ENCODE measurements at regions not wholly inside any gene's neighbourhood (a gene's known extent, or its start where the extent isn't known, plus 50 kb on each side); places are given as distances from the start of the nearest gene placed in this dataset.

DNA sequence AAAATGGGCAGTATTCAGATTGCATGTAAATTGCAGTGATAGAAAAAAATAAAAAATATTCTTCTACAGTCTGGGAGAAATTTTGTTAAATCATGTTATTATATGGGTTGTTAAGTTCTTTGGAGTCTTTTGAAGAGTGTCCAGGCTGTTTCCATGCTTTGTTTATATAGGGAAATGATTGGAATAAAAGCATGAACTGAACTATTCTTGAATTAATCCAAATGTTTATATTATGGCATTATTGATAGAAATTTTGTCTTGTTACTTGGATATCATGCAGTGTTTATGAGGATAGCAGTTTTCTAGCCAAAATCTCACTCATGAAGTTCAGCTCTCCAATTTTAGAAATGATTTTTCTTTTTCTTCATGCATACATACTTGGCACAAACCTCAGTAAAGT is 108.2 kb upstream of the NAV3 start:
- no peak overlapping the region for H3K4me3 ChIP-seq (replicated peaks in 1 of 3; ENCODE audit: insufficient read depth in 1 of 3, low read depth in 1 of 3, low read length in 3 of 3)
- intact Hi-C loops (cut with micrococcal nuclease), result no loop called here
- no TSS peak for BruUV-seq (replicated peaks)
- no peak overlapping the region for H3K27ac ChIP-seq (ENCODE audit: insufficient read depth, low read depth, low read length)
- no peaks in the 10 kb centered on the region for H3K36me3 ChIP-seq (ENCODE audit: control insufficient read depth in 2 of 2, extremely low read depth in 1 of 2, insufficient read depth in 2 of 2, low read length in 2 of 2)
- H4K20me1 ChIP-seq (replicated peaks; ENCODE audit: control insufficient read depth, extremely low read depth, insufficient read depth, low read length), result no peaks in the 10 kb centered on the region
- CTCF ChIA-PET, result interaction anchor here (0.7 to 4.2 kb wide), 7 partner anchors 9 to 570 kb away, joined by 3 to 108 read pairs (median 4); no protein-coding TSS in a partner anchor
- no peaks in the 10 kb centered on the region for H3K9me1 ChIP-seq (replicated peaks; ENCODE audit: control insufficient read depth, extremely low read depth, insufficient read depth, low read length)
- H3K9me3 ChIP-seq (replicated peaks; ENCODE audit: control insufficient read depth, insufficient read depth, low read length), result peaks cover 2% of the 10 kb centered on the region
- H3K79me2 ChIP-seq (ENCODE audit: control insufficient read depth, insufficient read depth, low read length), result no peaks in the 10 kb centered on the region
- peak; percentile 34 for DNase-seq (ENCODE audit: low read depth, low spot score)
- FAIRE-seq, result no peak
- H3K27me3 ChIP-seq (ENCODE audit: control insufficient read depth in 2 of 2, insufficient read depth in 2 of 2, low read length in 2 of 2), result no peaks in the 10 kb centered on the region
- POLR2A ChIA-PET, result no interaction called here
- H3K4me1 ChIP-seq (ENCODE audit: control insufficient read depth, extremely low read depth, insufficient read depth, low read length), result no peaks in the 10 kb centered on the region
- H3K9ac ChIP-seq (replicated peaks; ENCODE audit: extremely low read depth, insufficient read depth, low read length), result no peak overlapping the region
- H2AFZ ChIP-seq (ENCODE audit: low read depth, low read length), result no peak overlapping the region
- H3K4me2 ChIP-seq (ENCODE audit: insufficient read depth, low read length), result no peak overlapping the region
- dilution Hi-C loops (cut with MboI; ENCODE audit: extremely low pct_ligation_motif_present, low sequenced_read_pairs), result no loop called here
- TF ChIP-seq EZH2 (IDR thresholded peaks at IDR 0.05; ENCODE audit: borderline replicate concordance, low read depth, low read length, severe bottlenecking) (no peak), FOS (IDR thresholded peaks at IDR 0.05; ENCODE audit: borderline replicate concordance, insufficient read depth, low read length) (no peak), JUN (IDR thresholded peaks at IDR 0.05; ENCODE audit: borderline replicate concordance, insufficient read depth, insufficient read length, low read depth) (no peak), POLR2AphosphoS5 (IDR thresholded peaks at IDR 0.05; ENCODE audit: insufficient read depth, low read depth, low read length) (no peak), MYC (IDR thresholded peaks at IDR 0.05; ENCODE audit: low read depth, low read length) (no peak)
- TF ChIP-seq, protein P1, sequence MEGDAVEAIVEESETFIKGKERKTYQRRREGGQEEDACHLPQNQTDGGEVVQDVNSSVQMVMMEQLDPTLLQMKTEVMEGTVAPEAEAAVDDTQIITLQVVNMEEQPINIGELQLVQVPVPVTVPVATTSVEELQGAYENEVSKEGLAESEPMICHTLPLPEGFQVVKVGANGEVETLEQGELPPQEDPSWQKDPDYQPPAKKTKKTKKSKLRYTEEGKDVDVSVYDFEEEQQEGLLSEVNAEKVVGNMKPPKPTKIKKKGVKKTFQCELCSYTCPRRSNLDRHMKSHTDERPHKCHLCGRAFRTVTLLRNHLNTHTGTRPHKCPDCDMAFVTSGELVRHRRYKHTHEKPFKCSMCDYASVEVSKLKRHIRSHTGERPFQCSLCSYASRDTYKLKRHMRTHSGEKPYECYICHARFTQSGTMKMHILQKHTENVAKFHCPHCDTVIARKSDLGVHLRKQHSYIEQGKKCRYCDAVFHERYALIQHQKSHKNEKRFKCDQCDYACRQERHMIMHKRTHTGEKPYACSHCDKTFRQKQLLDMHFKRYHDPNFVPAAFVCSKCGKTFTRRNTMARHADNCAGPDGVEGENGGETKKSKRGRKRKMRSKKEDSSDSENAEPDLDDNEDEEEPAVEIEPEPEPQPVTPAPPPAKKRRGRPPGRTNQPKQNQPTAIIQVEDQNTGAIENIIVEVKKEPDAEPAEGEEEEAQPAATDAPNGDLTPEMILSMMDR (IDR thresholded peaks at IDR 0.05; ENCODE audit: extremely low read depth in 1 of 2, insufficient read depth in 1 of 2, low read depth in 1 of 2, low read length in 2 of 2), result no peak

DNA sequence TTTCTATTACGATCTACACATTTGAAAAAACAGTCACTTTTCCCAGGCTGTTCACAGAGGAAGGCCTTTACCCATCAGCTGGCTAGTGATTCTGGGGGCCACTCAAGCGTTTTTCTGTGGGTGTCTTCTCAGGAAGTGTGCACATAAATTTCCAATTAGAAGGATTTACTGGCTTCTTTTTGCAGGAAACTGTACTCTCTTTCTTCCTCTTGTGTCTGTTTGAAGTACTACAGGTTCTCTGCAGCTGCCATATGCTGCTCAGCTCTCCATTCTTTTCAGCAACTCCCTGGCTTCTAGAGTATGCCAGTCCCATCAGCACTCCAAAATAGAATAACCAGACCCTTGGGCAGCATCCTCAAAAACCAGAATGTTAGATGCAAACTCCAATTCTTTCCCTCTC is 110.4 kb upstream of the NAV3 start:
- dilution Hi-C loops (cut with MboI; ENCODE audit: extremely low pct_ligation_motif_present, low sequenced_read_pairs) (no loop called here), intact Hi-C loops (cut with micrococcal nuclease) (no loop called here)
- Histone ChIP-seq H3K4me2 (ENCODE audit: insufficient read depth, low read length) (no peak overlapping the region), H3K36me3 (ENCODE audit: control insufficient read depth in 2 of 2, extremely low read depth in 1 of 2, insufficient read depth in 2 of 2, low read length in 2 of 2) (no peaks in the 10 kb centered on the region), H3K27me3 (ENCODE audit: control insufficient read depth in 2 of 2, insufficient read depth in 2 of 2, low read length in 2 of 2) (no peaks in the 10 kb centered on the region), H3K79me2 (ENCODE audit: control insufficient read depth, insufficient read depth, low read length) (no peaks in the 10 kb centered on the region), H3K4me3 (replicated peaks in 1 of 3; ENCODE audit: insufficient read depth in 1 of 3, low read depth in 1 of 3, low read length in 3 of 3) (no peak overlapping the region), H3K9me1 (replicated peaks; ENCODE audit: control insufficient read depth, extremely low read depth, insufficient read depth, low read length) (no peaks in the 10 kb centered on the region), H3K4me1 (ENCODE audit: control insufficient read depth, extremely low read depth, insufficient read depth, low read length) (no peaks in the 10 kb centered on the region), H3K27ac (ENCODE audit: insufficient read depth, low read depth, low read length) (no peak overlapping the region), H3K9ac (replicated peaks; ENCODE audit: extremely low read depth, insufficient read depth, low read length) (no peak overlapping the region), H2AFZ (ENCODE audit: low read depth, low read length) (no peak overlapping the region), H4K20me1 (replicated peaks; ENCODE audit: control insufficient read depth, extremely low read depth, insufficient read depth, low read length) (no peaks in the 10 kb centered on the region), H3K9me3 (replicated peaks; ENCODE audit: control insufficient read depth, insufficient read depth, low read length) (peaks cover 2% of the 10 kb centered on the region)
- ChIA-PET POLR2A (no interaction called here), CTCF (interaction anchor here (1.0 to 4.2 kb wide), 6 partner anchors 105 to 670 kb away, joined by 3 to 108 read pairs (median 3); no protein-coding TSS in a partner anchor)
- no TSS peak for BruUV-seq (replicated peaks)
- FAIRE-seq (no peak), DNase-seq (ENCODE audit: low read depth, low spot score) (no peak)
- TF ChIP-seq JUN (IDR thresholded peaks at IDR 0.05; ENCODE audit: borderline replicate concordance, insufficient read depth, insufficient read length, low read depth) (no peak), POLR2A (IDR thresholded peaks at IDR 0.05; ENCODE audit: low read depth, low read length) (no peak), FOS (IDR thresholded peaks at IDR 0.05; ENCODE audit: borderline replicate concordance, insufficient read depth, low read length) (no peak), POLR2AphosphoS5 (IDR thresholded peaks at IDR 0.05; ENCODE audit: insufficient read depth, low read depth, low read length) (no peak)
- TF ChIP-seq, protein P1 (IDR thresholded peaks at IDR 0.05; ENCODE audit: extremely low read depth in 1 of 2, insufficient read depth in 1 of 2, low read depth in 1 of 2, low read length in 2 of 2), result peak in 1 of 2 donors; percentile 16
- TF ChIP-seq, protein P2, sequence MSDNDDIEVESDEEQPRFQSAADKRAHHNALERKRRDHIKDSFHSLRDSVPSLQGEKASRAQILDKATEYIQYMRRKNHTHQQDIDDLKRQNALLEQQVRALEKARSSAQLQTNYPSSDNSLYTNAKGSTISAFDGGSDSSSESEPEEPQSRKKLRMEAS (IDR thresholded peaks at IDR 0.05; ENCODE audit: insufficient read depth, insufficient read length), result no peak

Measured in endothelial cell of umbilical vein (primary cell).